Mesothelial cell of epicardium (in vitro differentiated cells): ENCODE measurements at regions not wholly inside any gene's neighbourhood (a gene's known extent, or its start where the extent isn't known, plus 50 kb on each side); places are given as distances from the start of the nearest gene placed in this dataset.

ENCODE experiments used
- DNase-seq, 2 experiments: peaks; one replicate each; pipeline ENCODE4 v3.0.0; 2021; ENCODE audit warnings: low spot score in 2 of 2; ENCODE audit not compliant: unreplicated experiment in 2 of 2
- H3K27ac Mint-ChIP-seq: 2 replicates; pipeline ENCODE4 v1.8.0; 2021; ENCODE audit warnings: mixed read lengths
- H3K27me3 Mint-ChIP-seq: 2 replicates; pipeline ENCODE4 v1.8.0; 2021; ENCODE audit warnings: low read depth, mixed read lengths
- H3K36me3 Mint-ChIP-seq: 2 replicates; pipeline ENCODE4 v1.8.0; 2021; ENCODE audit warnings: mixed read lengths
- H3K4me1 Mint-ChIP-seq: 2 replicates; pipeline ENCODE4 v1.8.0; 2021; ENCODE audit warnings: mixed read lengths
- H3K4me3 Mint-ChIP-seq: 2 replicates; pipeline ENCODE4 v1.8.0; 2021; ENCODE audit warnings: mild to moderate bottlenecking, moderate library complexity, mixed read lengths
- H3K9me3 Mint-ChIP-seq: 2 replicates; pipeline ENCODE4 v1.8.0; 2021; ENCODE audit warnings: mixed read lengths
- TF ChIP-seq, protein P1 (sequence below): fragments of 200-600 bp; sonication (generic); IDR thresholded peaks from one replicate; pipeline ENCODE4 v1.5.0; 2021; ENCODE audit warnings: antibody characterized with exemption; ENCODE audit not compliant: unreplicated experiment

DNA sequence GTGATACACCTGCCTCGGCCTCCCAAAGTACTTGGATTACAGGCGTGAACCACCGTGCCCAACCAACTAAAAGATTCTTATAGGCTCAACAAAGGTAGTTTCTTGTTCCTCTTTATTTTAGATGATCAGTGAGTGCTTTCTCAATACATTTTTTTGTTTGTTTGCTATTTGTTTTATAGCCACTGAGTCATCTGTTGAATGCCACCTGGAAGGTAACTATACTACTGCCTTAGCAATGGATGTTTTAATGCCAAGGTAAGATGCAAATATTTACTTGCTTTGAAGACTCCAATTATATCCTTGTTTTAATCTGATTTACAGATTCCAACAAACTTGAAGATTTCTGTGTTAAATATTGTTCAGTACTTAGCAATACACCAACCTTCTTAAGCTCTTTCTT lies 2807.4 kb upstream of the PCDH20 start:
- no peak overlapping the region for H3K27ac Mint-ChIP-seq
- DNase-seq, result no peak
- H3K4me3 Mint-ChIP-seq, result no peak overlapping the region
- no peaks in the 10 kb centered on the region for H3K36me3 Mint-ChIP-seq
- no peaks in the 10 kb centered on the region for H3K27me3 Mint-ChIP-seq
- TF ChIP-seq, protein P1, sequence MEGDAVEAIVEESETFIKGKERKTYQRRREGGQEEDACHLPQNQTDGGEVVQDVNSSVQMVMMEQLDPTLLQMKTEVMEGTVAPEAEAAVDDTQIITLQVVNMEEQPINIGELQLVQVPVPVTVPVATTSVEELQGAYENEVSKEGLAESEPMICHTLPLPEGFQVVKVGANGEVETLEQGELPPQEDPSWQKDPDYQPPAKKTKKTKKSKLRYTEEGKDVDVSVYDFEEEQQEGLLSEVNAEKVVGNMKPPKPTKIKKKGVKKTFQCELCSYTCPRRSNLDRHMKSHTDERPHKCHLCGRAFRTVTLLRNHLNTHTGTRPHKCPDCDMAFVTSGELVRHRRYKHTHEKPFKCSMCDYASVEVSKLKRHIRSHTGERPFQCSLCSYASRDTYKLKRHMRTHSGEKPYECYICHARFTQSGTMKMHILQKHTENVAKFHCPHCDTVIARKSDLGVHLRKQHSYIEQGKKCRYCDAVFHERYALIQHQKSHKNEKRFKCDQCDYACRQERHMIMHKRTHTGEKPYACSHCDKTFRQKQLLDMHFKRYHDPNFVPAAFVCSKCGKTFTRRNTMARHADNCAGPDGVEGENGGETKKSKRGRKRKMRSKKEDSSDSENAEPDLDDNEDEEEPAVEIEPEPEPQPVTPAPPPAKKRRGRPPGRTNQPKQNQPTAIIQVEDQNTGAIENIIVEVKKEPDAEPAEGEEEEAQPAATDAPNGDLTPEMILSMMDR, result no peak
- H3K4me1 Mint-ChIP-seq, result no peaks in the 10 kb centered on the region
- peaks cover 24% of the 10 kb centered on the region for H3K9me3 Mint-ChIP-seq

DNA sequence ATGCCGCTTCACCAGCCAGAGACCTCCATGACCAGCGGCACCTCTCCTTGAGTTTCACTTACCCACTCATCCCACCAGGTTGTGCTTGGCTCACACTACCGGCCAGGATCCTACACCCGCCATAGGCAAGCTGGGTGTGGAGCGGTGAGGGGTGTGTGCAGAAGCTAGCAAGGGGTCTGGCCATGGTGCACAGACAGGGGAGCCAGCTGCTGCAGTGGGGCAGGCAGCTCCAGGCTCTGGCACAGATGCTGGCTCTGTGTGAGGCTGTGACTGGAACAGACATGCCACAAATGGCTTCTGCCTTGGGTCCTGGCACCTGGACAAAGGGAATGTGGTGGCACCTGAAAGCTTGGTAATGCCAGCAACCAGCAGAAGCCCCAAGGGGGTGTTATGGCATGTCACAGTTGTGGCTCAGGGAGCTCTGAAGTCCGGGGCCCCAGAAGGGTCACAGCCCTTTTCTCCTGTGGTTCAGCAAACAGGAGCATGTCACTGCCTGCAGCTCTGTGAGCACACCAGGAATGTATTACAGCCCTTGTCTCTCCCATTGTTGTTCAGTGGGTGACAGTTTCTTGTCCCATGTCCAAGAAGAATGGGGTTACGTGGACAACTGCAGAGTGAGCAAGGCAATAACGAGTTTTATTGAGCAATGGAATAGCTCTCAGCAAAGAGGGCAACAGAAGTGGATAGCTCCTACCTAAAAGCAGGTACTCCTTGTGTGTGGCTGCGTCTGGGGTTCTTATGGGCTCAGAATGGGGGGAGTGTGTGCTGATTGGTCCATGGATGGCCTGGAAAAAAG lies 2791.0 kb upstream of the PCDH20 start:
- Mint-ChIP-seq H3K27me3 (no peaks in the 10 kb centered on the region), H3K36me3 (no peaks in the 10 kb centered on the region), H3K9me3 (peaks cover 5% of the 10 kb centered on the region), H3K27ac (no peak overlapping the region), H3K4me1 (no peaks in the 10 kb centered on the region), H3K4me3 (no peak overlapping the region)
- TF ChIP-seq, protein P1, result no peak
- no peak for DNase-seq

DNA sequence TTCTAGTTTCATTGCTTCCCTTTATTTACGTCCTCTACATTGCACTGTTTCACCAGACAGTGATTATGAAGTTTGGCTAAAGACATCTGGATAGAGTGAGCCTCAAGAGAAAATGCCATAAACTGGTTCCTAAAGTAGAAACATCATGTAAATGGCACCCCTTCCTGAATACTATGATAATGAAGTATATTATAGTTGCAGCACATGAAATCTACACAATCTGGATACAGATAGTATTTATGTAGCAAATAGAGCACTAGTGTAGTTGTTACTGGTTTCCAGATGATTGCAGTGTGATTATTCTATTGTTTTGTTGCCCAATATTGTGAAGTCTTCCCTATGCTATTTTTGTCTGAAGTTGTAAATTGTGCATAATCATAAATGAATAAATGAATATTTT lies 2786.9 kb upstream of the PCDH20 start:
- H3K4me3 Mint-ChIP-seq, result no peak overlapping the region
- no peaks in the 10 kb centered on the region for H3K9me3 Mint-ChIP-seq
- no peaks in the 10 kb centered on the region for H3K27me3 Mint-ChIP-seq
- TF ChIP-seq, protein P1, result no peak
- no peak overlapping the region for H3K27ac Mint-ChIP-seq
- no peaks in the 10 kb centered on the region for H3K36me3 Mint-ChIP-seq
- no peak for DNase-seq
- H3K4me1 Mint-ChIP-seq, result no peaks in the 10 kb centered on the region

DNA sequence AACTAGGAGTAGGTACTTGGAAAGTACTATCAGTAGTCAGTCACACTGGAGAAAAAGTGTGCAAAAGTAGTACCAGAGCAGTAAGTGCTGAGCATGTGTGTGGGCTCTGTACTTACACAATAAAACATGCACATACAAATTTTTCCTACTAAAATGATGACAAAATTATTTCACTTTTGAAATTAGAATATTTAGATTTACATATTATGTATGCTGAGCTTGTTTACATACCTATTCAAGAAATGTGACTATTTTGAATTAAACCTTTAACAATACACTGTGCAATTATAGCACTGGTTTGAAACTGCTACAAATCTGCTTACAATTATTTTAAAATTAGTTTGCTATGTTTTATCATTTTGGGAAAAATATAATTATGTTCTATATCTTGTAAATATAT lies 2781.6 kb upstream of the PCDH20 start:
- peaks cover 3% of the 10 kb centered on the region for H3K9me3 Mint-ChIP-seq
- H3K4me3 Mint-ChIP-seq, result no peak overlapping the region
- H3K27me3 Mint-ChIP-seq, result no peaks in the 10 kb centered on the region
- TF ChIP-seq, protein P1, result no peak
- no peak overlapping the region for H3K27ac Mint-ChIP-seq
- H3K4me1 Mint-ChIP-seq, result no peaks in the 10 kb centered on the region
- DNase-seq, result no peak
- no peaks in the 10 kb centered on the region for H3K36me3 Mint-ChIP-seq

DNA sequence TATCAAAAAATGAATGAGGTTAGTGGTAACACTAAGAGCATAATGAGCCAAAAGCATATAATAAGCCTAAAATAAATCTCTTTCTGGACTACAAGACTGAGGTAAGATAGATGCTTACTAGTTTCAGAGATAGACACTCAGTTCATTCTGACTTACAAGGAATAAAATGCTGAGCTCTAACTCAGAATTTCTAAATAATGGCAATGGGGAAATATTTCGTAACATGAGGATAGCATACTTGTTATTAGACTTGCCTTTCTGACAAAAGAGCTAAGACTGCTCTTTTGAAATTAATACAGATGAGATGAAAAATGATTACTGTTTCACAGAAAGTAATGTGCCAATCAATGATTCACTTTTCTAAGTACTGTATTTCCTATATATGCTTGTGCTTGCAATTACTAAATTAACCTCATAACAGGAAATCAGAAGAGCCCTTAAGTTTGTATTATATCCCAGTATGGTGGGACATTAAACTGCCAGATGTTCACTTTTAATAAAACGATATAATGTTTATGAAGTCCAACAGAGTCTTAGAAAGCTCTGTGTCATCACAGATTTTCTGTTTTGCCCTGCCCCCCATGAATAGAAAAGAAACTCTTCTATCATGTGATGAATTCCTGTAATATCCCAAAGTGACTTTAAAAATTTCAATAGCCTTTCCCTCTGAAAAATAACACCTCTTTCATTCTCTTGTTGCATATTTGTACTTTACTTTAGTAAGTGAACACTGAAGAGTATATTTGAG lies 2771.0 kb upstream of the PCDH20 start:
- H3K36me3 Mint-ChIP-seq, result no peaks in the 10 kb centered on the region
- TF ChIP-seq, protein P1, result no peak
- no peak overlapping the region for H3K27ac Mint-ChIP-seq
- no peaks in the 10 kb centered on the region for H3K27me3 Mint-ChIP-seq
- no peaks in the 10 kb centered on the region for H3K4me1 Mint-ChIP-seq
- no peak for DNase-seq
- peaks cover 7% of the 10 kb centered on the region for H3K9me3 Mint-ChIP-seq
- no peak overlapping the region for H3K4me3 Mint-ChIP-seq
